CD4-positive, alpha-beta T cell (primary cell): ENCODE measurements at regions not wholly inside any gene's neighbourhood (a gene's known extent, or its start where the extent isn't known, plus 50 kb on each side); places are given as distances from the start of the nearest gene placed in this dataset.

ENCODE experiments used
- ATAC-seq: fragments of 200-7000 bp; cut with Tn5 transposase; one replicate; pipeline ENCODE4 v1.10.0; 2022; ENCODE audit warnings: mild to moderate bottlenecking; ENCODE audit not compliant: poor library complexity
- CTCF ChIA-PET: fragments of 350-600 bp; sonication (Branson Sonifier 250); formaldehyde crosslinking; loops from one replicate; lab custom pipeline; 2021; ENCODE audit warnings: antibody characterized with exemption, inconsistent platforms; lab: Charles Lee
- POLR2A ChIA-PET: fragments of 350-600 bp; sonication (Branson Sonifier 250); formaldehyde crosslinking; loops from one replicate; lab custom pipeline; 2021; ENCODE audit warnings: antibody characterized with exemption, inconsistent platforms; lab: Charles Lee
- DNase-seq, 14 experiments: peaks; one replicate each; pipeline ENCODE4 v3.0.0-alpha.2; 2013 to 2020; ENCODE audit warnings: mixed read lengths in 2 of 14
- H3K27ac ChIP-seq, 2 donors: one replicate each; pipeline versions ENCODE4 v1.5.1 to v1.7.0; 2013; ENCODE audit warnings: low read length in 2 of 2, low read depth in 1 of 2, mild to moderate bottlenecking in 1 of 2
- H3K27me3 ChIP-seq, 2 experiments: 1 replicate in 1 of 2; 2 replicates in 1 of 2; pipeline versions ENCODE4 v1.6.1 to v1.7.0; 2013; ENCODE audit warnings: low read length in 2 of 2, control low read depth in 1 of 2, mild to moderate bottlenecking in 1 of 2, moderate library complexity in 1 of 2; ENCODE audit not compliant: insufficient read depth in 2 of 2, control insufficient read depth in 1 of 2
- H3K36me3 ChIP-seq: one replicate; pipeline ENCODE4 v1.6.1; 2013; ENCODE audit warnings: low read length, control low read depth; ENCODE audit not compliant: insufficient read depth
- H3K4me1 ChIP-seq: one replicate; pipeline ENCODE4 v1.6.1; 2013; ENCODE audit warnings: low read length, control low read depth; ENCODE audit not compliant: insufficient read depth
- H3K4me3 ChIP-seq: one replicate; pipeline ENCODE4 v1.5.1; 2013; ENCODE audit warnings: mild to moderate bottlenecking, low read length, moderate library complexity
- H3K9me3 ChIP-seq, 2 experiments: 1 replicate in 1 of 2; 2 replicates in 1 of 2; pipeline versions ENCODE4 v1.6.1 to v1.7.0; 2013; ENCODE audit warnings: low read length in 2 of 2, mild to moderate bottlenecking in 2 of 2, control low read depth in 1 of 2, moderate library complexity in 1 of 2; ENCODE audit not compliant: control insufficient read depth in 1 of 2, insufficient read depth in 1 of 2
- H3K27ac Mint-ChIP-seq: one replicate; pipeline ENCODE4 v1.8.0; 2020; ENCODE audit warnings: mixed read lengths
- H3K27me3 Mint-ChIP-seq: one replicate; pipeline ENCODE4 v1.8.0; 2021; ENCODE audit warnings: mixed read lengths
- H3K36me3 Mint-ChIP-seq: one replicate; pipeline ENCODE4 v1.8.0; 2021; ENCODE audit warnings: low read depth, mixed read lengths
- H3K4me1 Mint-ChIP-seq: one replicate; pipeline ENCODE4 v1.8.0; 2021; ENCODE audit warnings: low read depth, mixed read lengths
- H3K4me3 Mint-ChIP-seq: one replicate; pipeline ENCODE4 v1.8.0; 2020; ENCODE audit warnings: mild to moderate bottlenecking, mixed read lengths
- H3K9me3 Mint-ChIP-seq: one replicate; pipeline ENCODE4 v1.8.0; 2020; ENCODE audit warnings: mixed read lengths
- intact Hi-C, 2 experiments: fragments of 100-400 bp; cut with DNase I in 1 of 2; cut with micrococcal nuclease in 1 of 2; formaldehyde crosslinking; loops; one replicate each; pipeline versions ENCODE4 v1.15.1 to v1.9.0; 2023 to 2025; cut with DNase I, micrococcal nuclease
- TF ChIP-seq, protein P1 (sequence below): fragments of 200-600 bp; IDR thresholded peaks from one replicate; pipeline ENCODE4 v1.8.0; 2022; ENCODE audit warnings: antibody characterized with exemption, mild to moderate bottlenecking

DNA sequence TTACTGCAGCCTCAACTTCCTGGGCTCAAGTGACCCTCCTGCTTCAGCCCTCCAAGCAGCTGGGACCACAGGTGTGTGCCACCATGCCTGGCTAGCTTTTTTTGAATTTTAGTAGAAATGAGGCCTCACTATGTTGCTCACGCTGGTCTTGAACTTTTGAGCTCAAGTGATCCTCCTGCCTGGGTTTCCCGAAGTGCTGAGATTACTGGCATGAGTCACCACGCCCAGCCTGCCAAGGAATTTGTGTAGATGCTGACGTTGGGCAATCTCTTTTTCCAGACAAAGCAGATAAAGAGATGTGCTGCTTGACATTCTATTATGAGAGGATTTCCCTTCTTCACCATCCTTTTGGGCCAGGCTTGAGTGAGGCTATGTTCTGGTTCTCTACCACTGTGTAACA is 254.5 kb upstream of the RPS6KA3 start:
- no peak overlapping the region for H3K27ac ChIP-seq
- peak in 1 of 14 experiments; percentile 4 for DNase-seq
- no peaks in the 10 kb centered on the region for H3K9me3 Mint-ChIP-seq
- ChIA-PET POLR2A (no interaction called here), CTCF (interaction anchor here (1.2 kb wide), 1 partner anchor 9 kb away, joined by 3 read pairs; no protein-coding TSS in a partner anchor)
- intact Hi-C loops = no loop called here
- no peak for ATAC-seq
- no peaks in the 10 kb centered on the region for H3K4me1 ChIP-seq
- H3K36me3 Mint-ChIP-seq = no peaks in the 10 kb centered on the region
- no peak overlapping the region for H3K4me3 Mint-ChIP-seq
- no peak overlapping the region for H3K27ac Mint-ChIP-seq
- H3K27me3 Mint-ChIP-seq = no peaks in the 10 kb centered on the region
- H3K9me3 ChIP-seq = no peaks in the 10 kb centered on the region
- H3K36me3 ChIP-seq = no peaks in the 10 kb centered on the region
- H3K4me1 Mint-ChIP-seq = peaks cover 9% of the 10 kb centered on the region
- no peaks in the 10 kb centered on the region for H3K27me3 ChIP-seq
- TF ChIP-seq, protein P1, sequence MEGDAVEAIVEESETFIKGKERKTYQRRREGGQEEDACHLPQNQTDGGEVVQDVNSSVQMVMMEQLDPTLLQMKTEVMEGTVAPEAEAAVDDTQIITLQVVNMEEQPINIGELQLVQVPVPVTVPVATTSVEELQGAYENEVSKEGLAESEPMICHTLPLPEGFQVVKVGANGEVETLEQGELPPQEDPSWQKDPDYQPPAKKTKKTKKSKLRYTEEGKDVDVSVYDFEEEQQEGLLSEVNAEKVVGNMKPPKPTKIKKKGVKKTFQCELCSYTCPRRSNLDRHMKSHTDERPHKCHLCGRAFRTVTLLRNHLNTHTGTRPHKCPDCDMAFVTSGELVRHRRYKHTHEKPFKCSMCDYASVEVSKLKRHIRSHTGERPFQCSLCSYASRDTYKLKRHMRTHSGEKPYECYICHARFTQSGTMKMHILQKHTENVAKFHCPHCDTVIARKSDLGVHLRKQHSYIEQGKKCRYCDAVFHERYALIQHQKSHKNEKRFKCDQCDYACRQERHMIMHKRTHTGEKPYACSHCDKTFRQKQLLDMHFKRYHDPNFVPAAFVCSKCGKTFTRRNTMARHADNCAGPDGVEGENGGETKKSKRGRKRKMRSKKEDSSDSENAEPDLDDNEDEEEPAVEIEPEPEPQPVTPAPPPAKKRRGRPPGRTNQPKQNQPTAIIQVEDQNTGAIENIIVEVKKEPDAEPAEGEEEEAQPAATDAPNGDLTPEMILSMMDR = no peak
- H3K4me3 ChIP-seq = no peak overlapping the region

- POLR2A ChIA-PET = no interaction called here
- intact Hi-C loops = no loop called here
- TF ChIP-seq, protein P1 = no peak
- Mint-ChIP-seq H3K27ac (no peak overlapping the region), H3K9me3 (no peaks in the 10 kb centered on the region), H3K4me1 (peaks cover 9% of the 10 kb centered on the region), H3K4me3 (no peak overlapping the region), H3K27me3 (no peaks in the 10 kb centered on the region), H3K36me3 (no peaks in the 10 kb centered on the region)
- Histone ChIP-seq H3K9me3 (no peaks in the 10 kb centered on the region), H3K27ac (no peak overlapping the region), H3K27me3 (no peaks in the 10 kb centered on the region), H3K4me1 (no peaks in the 10 kb centered on the region), H3K36me3 (no peaks in the 10 kb centered on the region), H3K4me3 (no peak overlapping the region)
- CTCF ChIA-PET = no interaction called here
- no peak for DNase-seq
- ATAC-seq = no peak
These were observed 253.1 kb upstream of the RPS6KA3 start for GRCh38 chrX:20519826-20520225.

- POLR2A ChIA-PET = no interaction called here
- DNase-seq = no peak
- no peak overlapping the region for H3K27ac Mint-ChIP-seq
These were observed 252.4 kb upstream of the RPS6KA3 start for GRCh38 chrX:20519146-20519545.

More at GRCh38 chrX:20519146-20519545, 252.4 kb upstream of the RPS6KA3 start:
- peaks cover 9% of the 10 kb centered on the region for H3K4me1 Mint-ChIP-seq
- H3K9me3 Mint-ChIP-seq = no peaks in the 10 kb centered on the region
- TF ChIP-seq, protein P1 = no peak
- Histone ChIP-seq H3K36me3 (no peaks in the 10 kb centered on the region), H3K4me3 (no peak overlapping the region), H3K4me1 (no peaks in the 10 kb centered on the region), H3K27ac (no peak overlapping the region), H3K27me3 (no peaks in the 10 kb centered on the region), H3K9me3 (no peaks in the 10 kb centered on the region)
- no peaks in the 10 kb centered on the region for H3K27me3 Mint-ChIP-seq
- CTCF ChIA-PET = no interaction called here
- no peak for ATAC-seq
- no peak overlapping the region for H3K4me3 Mint-ChIP-seq
- intact Hi-C loops = no loop called here
- no peaks in the 10 kb centered on the region for H3K36me3 Mint-ChIP-seq
